HEK293T (cell line): ENCODE measurements at regions not wholly inside any gene's neighbourhood (a gene's known extent, or its start where the extent isn't known, plus 50 kb on each side); places are given as distances from the start of the nearest gene placed in this dataset.
"Not testable (repeated sequence)": the region's sequence is repeated elsewhere in the genome, so short reads cannot be mapped to it uniquely, and the experiment has no call there.

Experiments used
- BHLHE40 ChIP-seq: fragments of 450-650 bp; IDR thresholded peaks from 2 replicates; pipeline ENCODE4 v1.6.1; 2016; ENCODE audit warnings: mild to moderate bottlenecking, moderate library complexity, borderline replicate concordance
- SP1 ChIP-seq: fragments of 450-650 bp; IDR thresholded peaks from 2 replicates; pipeline ENCODE4 v1.6.1; 2017

DNA sequence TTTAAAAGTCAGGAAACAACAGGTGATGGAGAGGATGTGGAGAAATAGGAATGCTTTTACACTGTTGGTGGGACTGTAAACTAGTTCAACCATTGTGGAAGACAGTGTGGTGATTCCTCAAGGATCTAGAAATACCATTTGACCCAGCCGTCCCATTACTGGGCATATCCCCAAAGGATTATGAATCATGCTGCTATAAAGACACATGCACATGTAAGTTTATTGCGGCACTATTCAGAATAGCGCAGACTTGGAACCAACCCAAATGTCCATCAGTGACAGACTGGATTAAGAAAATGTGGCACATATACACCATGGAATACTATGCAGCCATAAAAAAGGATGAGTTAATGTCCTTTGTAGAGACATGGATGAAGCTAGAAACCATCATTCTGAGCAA, 359.8 kb upstream of the CCDC179 start:
- not testable (repeated sequence) for TF ChIP-seq SP1, BHLHE40
